NCI-H1417 (cell line): ENCODE measurements at regions not wholly inside any gene's neighbourhood (a gene's known extent, or its start where the extent isn't known, plus 50 kb on each side); places are given as distances from the start of the nearest gene placed in this dataset.

Experiments used
- DNase-seq, 3 experiments: peaks; one replicate each; lab custom pipeline; 2025; lab: John Stamatoyannopoulos, UW

GRCh38 chr2:75278821-75279379 is 79.6 kb upstream of the TACR1 start:
- no peak for DNase-seq

- no peak for DNase-seq
These were observed 79.0 kb upstream of the TACR1 start for GRCh38 chr2:75278314-75278713.

GRCh38 chr2:75277111-75277510 is 77.8 kb upstream of the TACR1 start:
- DNase-seq: no peak

- no peak for DNase-seq
These were observed 77.0 kb upstream of the TACR1 start for GRCh38 chr2:75276093-75277029.

GRCh38 chr2:75274936-75275335 is 75.6 kb upstream of the TACR1 start:
- DNase-seq: no peak

- no peak for DNase-seq
These were observed 68.8 kb upstream of the TACR1 start for GRCh38 chr2:75268112-75268511.

- no peak for DNase-seq
These were observed 62.6 kb upstream of the TACR1 start for GRCh38 chr2:75261923-75262322.

GRCh38 chr2:75260946-75261345 is 61.6 kb upstream of the TACR1 start:
- DNase-seq: no peak

- DNase-seq: no peak
These were observed 59.3 kb upstream of the TACR1 start for GRCh38 chr2:75258620-75259019.

GRCh38 chr2:75256485-75256884 is 57.2 kb upstream of the TACR1 start:
- no peak for DNase-seq

GRCh38 chr2:75253526-75253925 is 54.2 kb upstream of the TACR1 start:
- DNase-seq: no peak

- no peak for DNase-seq
These were observed 52.6 kb upstream of the TACR1 start for GRCh38 chr2:75251896-75252295.
